Superior temporal gyrus (tissue), 1 donor: ENCODE measurements at regions not wholly inside any gene's neighbourhood (a gene's known extent, or its start where the extent isn't known, plus 50 kb on each side); places are given as distances from the start of the nearest gene placed in this dataset.
"Not testable (repeated sequence)": the region's sequence is repeated elsewhere in the genome, so short reads cannot be mapped to it uniquely, and the experiment has no call there.

Experiments
- DNase-seq: peaks from one replicate; pipeline ENCODE4 v3.0.0-alpha.2; 2016; ENCODE audit errors: extremely low spot score

GRCh38 chr6:134821928-134822864 is 127.7 kb downstream of the ALDH8A1 start:
- DNase-seq, result peak; percentile 39

DNA sequence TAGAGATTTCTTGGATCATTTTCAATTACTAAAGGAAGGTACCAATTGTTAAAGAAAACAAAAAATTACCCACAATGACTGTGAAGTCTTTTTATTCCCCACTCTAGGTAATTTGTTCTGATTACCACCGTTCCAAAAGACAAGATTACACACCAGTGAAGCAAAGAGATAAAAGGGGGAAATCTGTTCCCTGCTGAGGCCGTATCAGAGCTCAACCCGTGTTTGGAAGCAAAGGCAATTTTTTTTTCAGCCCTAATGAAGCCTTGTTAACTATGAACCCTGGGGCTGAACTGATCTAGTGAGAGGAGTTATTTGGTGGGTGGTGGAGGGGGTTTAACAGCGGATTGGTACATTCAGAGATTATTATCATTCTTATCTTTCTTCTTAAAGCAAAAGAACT is 128.5 kb downstream of the ALDH8A1 start:
- no peak for DNase-seq

GRCh38 chr6:134819863-134820800 is 129.8 kb downstream of the ALDH8A1 start:
- no peak for DNase-seq

GRCh38 chr6:134819236-134819635 is 130.7 kb downstream of the ALDH8A1 start:
- no peak for DNase-seq

GRCh38 chr6:134817448-134817847 is 132.5 kb downstream of the ALDH8A1 start:
- no peak for DNase-seq

- DNase-seq, result no peak
Observed at GRCh38 chr6:134816780-134817179, 133.1 kb downstream of the ALDH8A1 start.

DNA sequence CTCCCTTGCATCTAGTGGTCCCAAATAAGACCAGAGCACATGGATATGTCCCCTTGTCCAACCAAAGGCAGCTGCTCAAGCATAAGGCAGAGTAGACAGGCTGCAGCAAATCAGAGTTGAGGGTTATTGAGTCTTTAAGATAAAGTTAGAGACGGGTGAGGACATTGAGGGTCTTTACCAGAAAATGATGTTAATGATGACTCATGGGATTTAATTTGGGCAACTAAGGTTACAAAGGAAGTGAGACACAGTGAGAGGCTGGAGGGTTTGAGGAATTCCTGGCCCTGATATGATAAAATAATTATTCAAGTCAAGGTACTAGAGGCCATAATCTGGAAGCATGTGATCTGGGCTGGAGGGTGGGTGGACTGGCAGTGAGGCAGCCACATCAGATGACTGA is 133.6 kb downstream of the ALDH8A1 start:
- no peak for DNase-seq

- no peak for DNase-seq
Observed at GRCh38 chr6:134814076-134814695, 135.7 kb downstream of the ALDH8A1 start.

DNA sequence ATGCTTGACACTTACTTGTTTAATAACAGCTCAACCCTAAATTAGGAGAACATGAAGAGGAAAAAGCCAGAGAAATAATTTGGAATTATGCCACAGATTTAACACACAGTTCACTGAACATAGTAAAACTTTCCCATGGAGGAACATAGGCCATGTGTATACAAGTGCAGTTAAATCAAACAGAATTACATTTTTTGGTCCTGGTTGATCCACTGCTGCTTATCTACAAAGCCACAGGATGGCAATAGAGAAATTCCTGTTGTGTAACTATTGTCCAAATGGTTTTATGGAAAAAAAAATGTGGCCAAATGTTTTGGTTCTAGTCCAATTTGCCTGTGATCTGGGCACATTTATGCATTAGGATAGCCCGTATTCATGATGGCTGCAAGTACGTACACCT is 136.8 kb downstream of the ALDH8A1 start:
- DNase-seq, result no peak

DNA sequence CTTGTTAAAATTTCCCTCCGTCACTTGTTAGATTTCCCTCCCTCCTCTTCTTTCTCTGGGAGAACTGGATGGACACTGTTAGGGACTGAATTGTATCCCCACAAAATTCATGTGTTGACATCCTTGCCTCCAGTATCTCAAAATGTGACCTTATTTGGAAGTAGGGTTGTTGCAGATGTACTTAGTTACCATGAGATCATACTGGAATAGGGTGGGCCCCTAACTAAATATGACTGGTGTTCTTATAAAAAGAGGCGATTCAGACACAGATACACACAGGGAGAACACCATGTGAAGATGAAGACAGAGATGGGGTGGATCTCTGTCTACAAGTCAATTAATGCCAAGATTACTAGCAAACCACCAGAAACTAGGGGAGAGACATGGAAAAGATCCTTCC is 139.5 kb downstream of the ALDH8A1 start:
- no peak for DNase-seq

GRCh38 chr6:134809130-134809529 is 140.8 kb downstream of the ALDH8A1 start:
- no peak for DNase-seq

GRCh38 chr6:134806180-134806798 is 143.6 kb downstream of the ALDH8A1 start:
- no peak for DNase-seq

- no peak for DNase-seq
Observed at GRCh38 chr6:134805168-134805567, 144.7 kb downstream of the ALDH8A1 start.

DNA sequence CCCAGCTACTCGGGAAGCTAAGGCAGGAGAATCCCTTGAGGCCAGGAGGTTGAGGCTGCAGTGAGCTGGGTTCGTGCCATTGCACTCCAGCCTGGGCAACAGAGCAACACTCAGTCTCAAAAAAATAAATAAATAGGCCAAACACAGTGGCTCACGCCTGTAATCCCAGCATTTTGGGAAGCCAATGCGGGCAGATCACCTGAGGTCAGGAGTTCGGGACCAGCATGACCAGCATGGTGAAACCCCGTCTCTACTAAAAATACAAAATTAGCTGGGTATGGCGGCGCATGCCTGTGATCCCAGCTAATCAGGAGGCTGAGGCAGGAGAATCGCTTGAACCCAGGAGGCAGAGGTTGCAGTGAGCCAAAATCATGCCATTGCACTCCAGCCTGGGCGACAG is 145.6 kb downstream of the ALDH8A1 start:
- not testable (repeated sequence) for DNase-seq

- no peak for DNase-seq
Observed at GRCh38 chr6:134802426-134803058, 147.4 kb downstream of the ALDH8A1 start.

GRCh38 chr6:134797400-134798113 is 152.3 kb downstream of the ALDH8A1 start:
- DNase-seq, result no peak

- peak; percentile 45 for DNase-seq
Observed at GRCh38 chr6:134795691-134796090, 154.2 kb downstream of the ALDH8A1 start.

- DNase-seq, result no peak
Observed at GRCh38 chr6:134795001-134795400, 154.9 kb downstream of the ALDH8A1 start.

DNA sequence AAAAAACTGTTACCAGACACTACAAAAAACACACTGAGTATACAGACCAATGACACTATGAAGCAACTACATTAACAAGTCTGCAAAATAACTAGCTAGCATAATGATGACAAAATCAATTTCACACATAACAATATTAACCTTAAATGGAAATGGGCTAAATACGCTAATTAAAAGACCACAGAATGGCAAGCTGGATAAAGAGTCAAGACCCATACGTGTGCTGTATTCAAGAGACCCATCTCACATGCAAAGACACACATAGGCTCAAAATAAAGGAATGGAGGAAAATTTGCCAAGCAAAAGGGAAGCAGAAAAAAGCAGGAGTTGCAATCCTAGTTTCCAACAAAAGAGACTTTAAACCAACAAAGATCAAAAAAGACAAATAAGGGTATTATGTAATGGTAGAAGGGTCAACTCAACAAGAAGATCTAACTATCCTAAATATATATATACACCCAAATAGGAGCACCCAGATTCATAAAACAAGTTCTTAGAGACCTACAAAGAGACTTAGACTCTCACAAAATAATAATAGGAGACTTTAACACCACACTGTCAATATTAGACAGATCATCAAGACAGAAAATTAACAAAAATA is 158.6 kb downstream of the ALDH8A1 start:
- not testable (repeated sequence) for DNase-seq
